CD14-positive monocyte (primary cell): ENCODE measurements at regions not wholly inside any gene's neighbourhood (a gene's known extent, or its start where the extent isn't known, plus 50 kb on each side); places are given as distances from the start of the nearest gene placed in this dataset.

Source experiments
- DNase-seq, 3 donors: peaks; one replicate each; pipeline ENCODE4 v3.0.0-alpha.2; 2011 to 2022
- H2AFZ ChIP-seq: 2 replicates; pipeline ENCODE4 v1.6.0; 2012; ENCODE audit warnings: mild to moderate bottlenecking, low read depth, low read length, inconsistent platforms; ENCODE audit not compliant: insufficient read depth, poor library complexity, severe bottlenecking
- H3K27ac ChIP-seq, 2 donors: 1 replicate in 1 of 2; 2 replicates in 1 of 2; pipeline ENCODE4 v1.5.1; 2012 to 2013; ENCODE audit warnings: low read length in 2 of 2, control low read depth in 1 of 2, inconsistent platforms in 1 of 2, low read depth in 1 of 2, mild to moderate bottlenecking in 1 of 2
- H3K27me3 ChIP-seq, 2 donors: one replicate each; pipeline versions ENCODE4 v1.6.0 to v1.6.1; 2011 to 2013; ENCODE audit warnings: low read length in 2 of 2; ENCODE audit not compliant: control insufficient read depth in 2 of 2, insufficient read depth in 2 of 2
- H3K36me3 ChIP-seq, 2 donors: replicated peaks in 1 of 2; 1 replicate in 1 of 2; 2 replicates in 1 of 2; pipeline versions ENCODE4 v1.5.1 to v1.6.1; 2012 to 2013; ENCODE audit warnings: low read length in 2 of 2, control low read depth in 1 of 2, inconsistent platforms in 1 of 2, mild to moderate bottlenecking in 1 of 2; ENCODE audit not compliant: insufficient read depth in 2 of 2, control insufficient read depth in 1 of 2
- H3K4me1 ChIP-seq, 2 donors: 1 replicate in 1 of 2; 2 replicates in 1 of 2; pipeline versions ENCODE4 v1.5.1 to v1.6.1; 2012 to 2013; ENCODE audit warnings: low read length in 2 of 2, control low read depth in 1 of 2, inconsistent platforms in 1 of 2, mild to moderate bottlenecking in 1 of 2, moderate library complexity in 1 of 2; ENCODE audit not compliant: insufficient read depth in 2 of 2, control insufficient read depth in 1 of 2
- H3K4me2 ChIP-seq: replicated peaks from 2 replicates; pipeline ENCODE3; 2012; ENCODE audit warnings: low read length, moderate library complexity, mild to moderate bottlenecking; ENCODE audit not compliant: poor library complexity, severe bottlenecking; ENCODE audit errors: extremely low read depth
- H3K4me3 ChIP-seq, 3 experiments: fragments of 200-600 bp in 1 of 3; sonication (generic) in 1 of 3; replicated peaks in 1 of 3; 1 replicate in 2 of 3; 2 replicates in 1 of 3; pipeline ENCODE4 v1.5.1; 2011 to 2013; ENCODE audit warnings: low read length in 3 of 3, mild to moderate bottlenecking in 3 of 3, control low read depth in 2 of 3, low read depth in 2 of 3, inconsistent platforms in 1 of 3, moderate library complexity in 1 of 3
- H3K79me2 ChIP-seq: 2 replicates; pipeline ENCODE4 v1.6.0; 2012; ENCODE audit warnings: mild to moderate bottlenecking, control low read depth, inconsistent platforms, low read length, moderate library complexity; ENCODE audit not compliant: insufficient read depth
- H3K9ac ChIP-seq: 2 replicates; pipeline ENCODE4 v1.6.0; 2017; ENCODE audit warnings: low read length, mild to moderate bottlenecking; ENCODE audit not compliant: insufficient read depth, poor library complexity, severe bottlenecking
- H3K9me3 ChIP-seq, 2 donors: replicated peaks in 1 of 2; 1 replicate in 1 of 2; 2 replicates in 1 of 2; pipeline versions ENCODE4 v1.5.1 to v1.6.1; 2012 to 2013; ENCODE audit warnings: low read length in 2 of 2, control low read depth in 1 of 2; ENCODE audit not compliant: control insufficient read depth in 1 of 2, insufficient read depth in 1 of 2
- H4K20me1 ChIP-seq: 2 replicates; pipeline ENCODE4 v1.6.0; 2012; ENCODE audit warnings: mild to moderate bottlenecking, low read length, control low read depth, moderate library complexity; ENCODE audit not compliant: insufficient read depth
- H3K27ac Mint-ChIP-seq, 7 donors: one replicate each; pipeline ENCODE4 v1.8.0; 2020; ENCODE audit warnings: mild to moderate bottlenecking in 7 of 7, mixed read lengths in 7 of 7, moderate library complexity in 6 of 7, inconsistent platforms in 2 of 7
- H3K27me3 Mint-ChIP-seq, 3 donors: one replicate each; pipeline ENCODE4 v1.8.0; 2021 to 2022; ENCODE audit warnings: low read depth in 3 of 3, mild to moderate bottlenecking in 3 of 3, mixed read lengths in 3 of 3, moderate library complexity in 3 of 3, inconsistent platforms in 1 of 3
- H3K36me3 Mint-ChIP-seq, 2 donors: one replicate each; pipeline ENCODE4 v1.8.0; 2020; ENCODE audit warnings: mixed read lengths in 2 of 2, inconsistent platforms in 1 of 2, mild to moderate bottlenecking in 1 of 2
- H3K4me1 Mint-ChIP-seq: one replicate; pipeline ENCODE4 v1.8.0; 2020; ENCODE audit warnings: mild to moderate bottlenecking, mixed read lengths
- H3K4me3 Mint-ChIP-seq, 2 donors: one replicate each; pipeline ENCODE4 v1.8.0; 2020; ENCODE audit warnings: mild to moderate bottlenecking in 2 of 2, mixed read lengths in 2 of 2, moderate library complexity in 1 of 2
- H3K9me3 Mint-ChIP-seq, 7 donors: one replicate each; pipeline ENCODE4 v1.8.0; 2020 to 2022; ENCODE audit warnings: mixed read lengths in 7 of 7, mild to moderate bottlenecking in 6 of 7, moderate library complexity in 6 of 7, inconsistent platforms in 2 of 7
- CTCF ChIP-seq: fragments of 200-600 bp; IDR thresholded peaks from one replicate; pipeline ENCODE4 v1.8.0; 2022; ENCODE audit warnings: antibody characterized with exemption, mild to moderate bottlenecking
- WGBS: methylation state at CpG from one replicate; pipeline ENCODE4 v1.1.5; 2013; ENCODE audit warnings: missing lambda C conversion rate; ENCODE audit not compliant: insufficient coverage; 5-methylcytosine and 5-hydroxymethylcytosine counted together
- intact Hi-C, 2 donors: fragments of 100-400 bp; cut with micrococcal nuclease; formaldehyde crosslinking; loops; one replicate each; pipeline versions ENCODE4 v1.15.0 to v1.15.1; 2023

- no peak overlapping the region for H3K4me3 Mint-ChIP-seq
- no CpG with 5 or more reads among the region's 2 CpGs for WGBS
- DNase-seq = no peak
- H3K79me2 ChIP-seq = no peaks in the 10 kb centered on the region
- no peaks in the 10 kb centered on the region for H3K27me3 Mint-ChIP-seq
- H3K4me1 Mint-ChIP-seq = no peaks in the 10 kb centered on the region
- TF ChIP-seq CTCF = no peak
- no peaks in the 10 kb centered on the region for H3K36me3 Mint-ChIP-seq
- H2AFZ ChIP-seq = no peak overlapping the region
- H3K4me3 ChIP-seq = no peak overlapping the region
- H3K9me3 Mint-ChIP-seq = peaks cover 0 to 9% (median 2%) of the 10 kb centered on the region in 7 donors
- intact Hi-C loops = no loop called here
- no peak overlapping the region for H3K27ac Mint-ChIP-seq
- no peak overlapping the region for H3K27ac ChIP-seq
- H3K4me1 ChIP-seq = no peaks in the 10 kb centered on the region
- H3K27me3 ChIP-seq = no peaks in the 10 kb centered on the region
- H4K20me1 ChIP-seq = no peaks in the 10 kb centered on the region
- H3K9me3 ChIP-seq = peaks cover 3 to 7% of the 10 kb centered on the region in 2 donors
- no peak overlapping the region for H3K4me2 ChIP-seq
- no peaks in the 10 kb centered on the region for H3K36me3 ChIP-seq
- H3K9ac ChIP-seq = no peak overlapping the region
Measured at GRCh38 chr5:92734211-92734940, 846.6 kb downstream of the NR2F1-AS1 start.

GRCh38 chr5:92730486-92730885 is 850.5 kb downstream of the NR2F1-AS1 start:
- intact Hi-C loops = no loop called here
- no CpG with 5 or more reads among the region's 1 CpG for WGBS
- Histone ChIP-seq H3K4me1 (no peaks in the 10 kb centered on the region), H3K9ac (no peak overlapping the region), H3K36me3 (no peaks in the 10 kb centered on the region), H3K4me2 (no peak overlapping the region), H4K20me1 (no peaks in the 10 kb centered on the region), H3K9me3 (peaks cover 9 to 14% of the 10 kb centered on the region in 2 donors), H3K79me2 (no peaks in the 10 kb centered on the region), H3K27ac (no peak overlapping the region), H3K27me3 (no peaks in the 10 kb centered on the region), H3K4me3 (no peak overlapping the region), H2AFZ (no peak overlapping the region)
- H3K9me3 Mint-ChIP-seq = peaks cover 0 to 4% (median 0%) of the 10 kb centered on the region in 7 donors
- H3K4me1 Mint-ChIP-seq = no peaks in the 10 kb centered on the region
- DNase-seq = no peak
- H3K4me3 Mint-ChIP-seq = no peak overlapping the region
- no peaks in the 10 kb centered on the region for H3K27me3 Mint-ChIP-seq
- no peak for TF ChIP-seq CTCF
- H3K27ac Mint-ChIP-seq = no peak overlapping the region
- H3K36me3 Mint-ChIP-seq = no peaks in the 10 kb centered on the region
